Stimulated activated CD4-positive, alpha-beta T cell treated with anti-CD3 and anti-CD28 coated beads, Interleukin-2, amount 100 ng/mL, for 48 hours (primary cell): ENCODE measurements at regions not wholly inside any gene's neighbourhood (a gene's known extent, or its start where the extent isn't known, plus 50 kb on each side); places are given as distances from the start of the nearest gene placed in this dataset.

Experiments used
- DNase-seq, 2 donors: peaks; one replicate each; pipeline ENCODE4 v3.0.0-alpha.2; 2020

GRCh38 chr20:39602649-39603048, 640.5 kb downstream of the DHX35 start:
- no peak for DNase-seq

- DNase-seq, result no peak
These were observed 638.7 kb downstream of the DHX35 start for GRCh38 chr20:39600871-39601270.

GRCh38 chr20:39600156-39600555, 638.0 kb downstream of the DHX35 start:
- no peak for DNase-seq

- DNase-seq, result no peak
These were observed 634.4 kb downstream of the DHX35 start for GRCh38 chr20:39596554-39596953.

GRCh38 chr20:39592371-39592770, 630.2 kb downstream of the DHX35 start:
- no peak for DNase-seq

GRCh38 chr20:39588148-39588757, 626.1 kb downstream of the DHX35 start:
- no peak for DNase-seq

- DNase-seq, result no peak
These were observed 618.9 kb downstream of the DHX35 start for GRCh38 chr20:39581034-39581433.

GRCh38 chr20:39576771-39577170, 614.6 kb downstream of the DHX35 start:
- DNase-seq, result no peak

GRCh38 chr20:39574061-39574460, 611.9 kb downstream of the DHX35 start:
- DNase-seq, result no peak

- DNase-seq, result no peak
These were observed 609.0 kb downstream of the DHX35 start for GRCh38 chr20:39571171-39571570.

GRCh38 chr20:39568109-39568508, 606.0 kb downstream of the DHX35 start:
- DNase-seq, result no peak

GRCh38 chr20:39563349-39563748, 601.2 kb downstream of the DHX35 start:
- no peak for DNase-seq

- DNase-seq, result no peak
These were observed 592.2 kb downstream of the DHX35 start for GRCh38 chr20:39554341-39554740.

- no peak for DNase-seq
These were observed 591.0 kb downstream of the DHX35 start for GRCh38 chr20:39553120-39553519.

GRCh38 chr20:39549733-39550132, 587.6 kb downstream of the DHX35 start:
- DNase-seq, result no peak

GRCh38 chr20:39547546-39548408, 585.6 kb downstream of the DHX35 start:
- no peak for DNase-seq

GRCh38 chr20:39541136-39541803, 579.1 kb downstream of the DHX35 start:
- DNase-seq, result no peak

- DNase-seq, result no peak
These were observed 576.2 kb downstream of the DHX35 start for GRCh38 chr20:39538317-39538716.

- no peak for DNase-seq
These were observed 573.2 kb downstream of the DHX35 start for GRCh38 chr20:39535301-39535700.

- DNase-seq, result no peak
These were observed 572.7 kb downstream of the DHX35 start for GRCh38 chr20:39534846-39535245.

GRCh38 chr20:39533858-39534257, 571.7 kb downstream of the DHX35 start:
- no peak for DNase-seq

- DNase-seq, result no peak
These were observed 570.1 kb downstream of the DHX35 start for GRCh38 chr20:39532205-39532604.

- no peak for DNase-seq
These were observed 566.3 kb downstream of the DHX35 start for GRCh38 chr20:39528436-39528835.

- no peak for DNase-seq
These were observed 562.3 kb downstream of the DHX35 start for GRCh38 chr20:39524371-39524911.
